ENCODE measurements at regions not wholly inside any gene's neighbourhood (a gene's known extent, or its start where the extent isn't known, plus 50 kb on each side); places are given as distances from the start of the nearest gene placed in this dataset.

- H3K27me3 ChIP-seq (ENCODE audit: insufficient read depth, low read length): no peaks in the 10 kb centered on the region
- TF ChIP-seq MAX (IDR thresholded peaks at IDR 0.05) (no peak), SP1 (IDR thresholded peaks at IDR 0.05; ENCODE audit: low read depth) (no peak), FOSL1 (IDR thresholded peaks at IDR 0.05; ENCODE audit: low read depth) (no peak), JUND (IDR thresholded peaks at IDR 0.05) (no peak), ELF1 (IDR thresholded peaks at IDR 0.05; ENCODE audit: borderline replicate concordance, low read depth) (no peak), TCF7L2 (IDR thresholded peaks at IDR 0.05; ENCODE audit: borderline replicate concordance, extremely low read depth, insufficient read depth, insufficient read length) (no peak), SRF (IDR thresholded peaks at IDR 0.05; ENCODE audit: low read depth) (no peak)
- intact Hi-C loops (cut with micrococcal nuclease): loop anchor here (10.0 kb wide), 1 partner anchor 569 kb away; no protein-coding TSS in a partner anchor
- no peaks in the 10 kb centered on the region for H3K79me2 ChIP-seq (ENCODE audit: insufficient read depth, low read length)
- no peak overlapping the region for H2AFZ ChIP-seq (ENCODE audit: low read depth, low read length, poor library complexity, severe bottlenecking)
- peaks cover 51 to 81% of the 10 kb centered on the region in 2 experiments for H3K4me1 ChIP-seq (ENCODE audit: control insufficient read depth in 1 of 2, insufficient read depth in 2 of 2, low read length in 2 of 2)
- ChIA-PET POLR2A (no interaction called here), RAD21 (ENCODE audit: low non-redundant PET in 1 of 2, low total read pairs in 2 of 2, uncharacterized antibody in 2 of 2, unreplicated experiment in 2 of 2) (no interaction called here), CTCF (interaction anchor here (2.5 kb wide), 1 partner anchor 9 kb away, joined by 5 read pairs; no protein-coding TSS in a partner anchor)
- no peak overlapping the region for H3K27ac ChIP-seq (ENCODE audit: low read depth, low read length)
- 0 out of 4 replicates have a peak, but pooled peaks cover 0 to 5% of the 10 kb centered on the region in 2 experiments for H3K36me3 ChIP-seq (ENCODE audit: control insufficient read depth in 1 of 2, insufficient read depth in 2 of 2, low read length in 2 of 2)
- no peak overlapping the region for H3K9ac ChIP-seq (ENCODE audit: low read length)
- H3K9me2 ChIP-seq (ENCODE audit: insufficient read depth): no peaks in the 10 kb centered on the region
- ATAC-seq: no peak
- no peak overlapping the region for H3K4me3 ChIP-seq (replicated peaks in 1 of 2; ENCODE audit: low read depth in 1 of 2, low read length in 2 of 2)
- H3K9me3 ChIP-seq (ENCODE audit: control insufficient read depth in 1 of 2, insufficient read depth in 1 of 2, low read depth in 1 of 2, low read length in 2 of 2): no peaks in the 10 kb centered on the region
- H4K20me1 ChIP-seq (ENCODE audit: insufficient read depth): no peaks in the 10 kb centered on the region
- no TSS peak for BruUV-seq (replicated peaks)
- H3K4me2 ChIP-seq (ENCODE audit: low read length): no peak overlapping the region
- DNase-seq (ENCODE audit: low read depth, low spot score): no peak
Observed at GRCh38 chr1:172835834-172836233, 176.9 kb downstream of the FASLG start.

- no peaks in the 10 kb centered on the region for H3K79me2 ChIP-seq (ENCODE audit: insufficient read depth, low read length)
- peak; percentile 89 for DNase-seq (ENCODE audit: low read depth, low spot score)
- H3K36me3 ChIP-seq (ENCODE audit: control insufficient read depth in 1 of 2, insufficient read depth in 2 of 2, low read length in 2 of 2): peaks cover 0 to 5% of the 10 kb centered on the region in 2 experiments; a peak in 1 of 4 replicates
- POLR2A ChIA-PET: no interaction called here
- BruUV-seq (replicated peaks): no TSS peak
- peaks cover 49 to 75% of the 10 kb centered on the region in 2 experiments for H3K4me1 ChIP-seq (ENCODE audit: control insufficient read depth in 1 of 2, insufficient read depth in 2 of 2, low read length in 2 of 2)
- CTCF ChIA-PET: interaction anchor here (1.0 kb wide), 1 partner anchor 12 kb away, joined by 3 read pairs; no protein-coding TSS in a partner anchor
- no peak overlapping the region for H2AFZ ChIP-seq (ENCODE audit: low read depth, low read length, poor library complexity, severe bottlenecking)
- RAD21 ChIA-PET (ENCODE audit: low non-redundant PET in 1 of 2, low total read pairs in 2 of 2, uncharacterized antibody in 2 of 2, unreplicated experiment in 2 of 2): interaction anchor here (0.7 to 1.5 kb wide), 3 partner anchors 12 to 365 kb away, joined by 3 read pairs; no protein-coding TSS in a partner anchor
- H3K9me2 ChIP-seq (ENCODE audit: insufficient read depth): no peaks in the 10 kb centered on the region
- H3K4me3 ChIP-seq (replicated peaks in 1 of 2; ENCODE audit: low read depth in 1 of 2, low read length in 2 of 2): peak overlapping the region in 1 of 2 experiments; percentile 11; a peak in 2 of 4 replicates
- H4K20me1 ChIP-seq (ENCODE audit: insufficient read depth): no peaks in the 10 kb centered on the region
- peak overlapping the region; percentile 97 for H3K27ac ChIP-seq (ENCODE audit: low read depth, low read length)
- intact Hi-C loops (cut with micrococcal nuclease): loop anchor here (10.0 kb wide), 1 partner anchor 567 kb away; no protein-coding TSS in a partner anchor
- H3K27me3 ChIP-seq (ENCODE audit: insufficient read depth, low read length): no peaks in the 10 kb centered on the region
- peak; percentile 92 for ATAC-seq
- no peaks in the 10 kb centered on the region for H3K9me3 ChIP-seq (ENCODE audit: control insufficient read depth in 1 of 2, insufficient read depth in 1 of 2, low read depth in 1 of 2, low read length in 2 of 2)
- peak overlapping the region; percentile 58 for H3K4me2 ChIP-seq (ENCODE audit: low read length)
- peak overlapping the region; percentile 33 for H3K9ac ChIP-seq (ENCODE audit: low read length)
- no peak for TF ChIP-seq RAD21 (IDR thresholded peaks at IDR 0.05; ENCODE audit: low read depth)
- TF ChIP-seq SP1 (IDR thresholded peaks at IDR 0.05; ENCODE audit: low read depth): peak; percentile 96
- no peak for TF ChIP-seq ZBTB33 (IDR thresholded peaks at IDR 0.05; ENCODE audit: extremely low read depth, insufficient replicate concordance, low read length)
- no peak for TF ChIP-seq CTCF (IDR thresholded peaks at IDR 0.05 in 2 of 3, conservative IDR thresholded peaks at IDR 0.05 in 1 of 3; ENCODE audit: borderline replicate concordance in 1 of 3, insufficient read depth in 1 of 3, low read depth in 2 of 3, low read length in 2 of 3)
- TF ChIP-seq ZNF274 (IDR thresholded peaks at IDR 0.05; ENCODE audit: low read depth, low read length): no peak
- no peak for TF ChIP-seq ZFX (IDR thresholded peaks at IDR 0.05)
- TF ChIP-seq CEBPB (IDR thresholded peaks at IDR 0.05; ENCODE audit: low read depth): peak; percentile 65
- no peak for TF ChIP-seq EZH2 (IDR thresholded peaks at IDR 0.05)
- peak; percentile 74 for TF ChIP-seq YY1 (IDR thresholded peaks at IDR 0.05; ENCODE audit: extremely low read depth, insufficient replicate concordance, low read depth, low read length)
Observed at GRCh38 chr1:172837816-172838679, 179.1 kb downstream of the FASLG start.
